Endothelial cell (in vitro differentiated cells): ENCODE measurements at regions not wholly inside any gene's neighbourhood (a gene's known extent, or its start where the extent isn't known, plus 50 kb on each side); places are given as distances from the start of the nearest gene placed in this dataset.
"Not testable (repeated sequence)": the region's sequence is repeated elsewhere in the genome, so short reads cannot be mapped to it uniquely, and the experiment has no call there.

Experiments
- DNase-seq: peaks from one replicate; pipeline ENCODE4 v3.0.0; 2021; ENCODE audit warnings: low spot score
- H3K27ac Mint-ChIP-seq: one replicate; pipeline ENCODE4 v1.8.0; 2021; ENCODE audit warnings: mixed read lengths, inconsistent platforms; ENCODE audit not compliant: unreplicated experiment
- H3K27me3 Mint-ChIP-seq: one replicate; pipeline ENCODE4 v1.8.0; 2021; ENCODE audit warnings: mild to moderate bottlenecking, moderate library complexity, mixed read lengths, inconsistent platforms; ENCODE audit not compliant: unreplicated experiment
- H3K36me3 Mint-ChIP-seq: one replicate; pipeline ENCODE4 v1.8.0; 2021; ENCODE audit warnings: mild to moderate bottlenecking, low read depth, mixed read lengths, inconsistent platforms; ENCODE audit not compliant: unreplicated experiment
- H3K4me1 Mint-ChIP-seq: one replicate; pipeline ENCODE4 v1.8.0; 2021; ENCODE audit warnings: mild to moderate bottlenecking, mixed read lengths, inconsistent platforms; ENCODE audit not compliant: unreplicated experiment
- H3K4me3 Mint-ChIP-seq: one replicate; pipeline ENCODE4 v1.8.0; 2021; ENCODE audit warnings: mild to moderate bottlenecking, mixed read lengths, inconsistent platforms; ENCODE audit not compliant: unreplicated experiment
- H3K9me3 Mint-ChIP-seq: one replicate; pipeline ENCODE4 v1.8.0; 2021; ENCODE audit warnings: mixed read lengths, inconsistent platforms; ENCODE audit not compliant: unreplicated experiment
- TF ChIP-seq, protein P1 (sequence below): fragments of 200-600 bp; sonication (generic); IDR thresholded peaks from one replicate; pipeline ENCODE4 v1.5.0; 2021; ENCODE audit warnings: antibody characterized with exemption; ENCODE audit not compliant: unreplicated experiment

- H3K4me1 Mint-ChIP-seq: peaks cover 7% of the 10 kb centered on the region
- H3K27me3 Mint-ChIP-seq: peaks cover 4% of the 10 kb centered on the region
- no peak overlapping the region for H3K27ac Mint-ChIP-seq
Observed at GRCh38 chr7:29626730-29627129, 63.1 kb downstream of the PRR15 start.

DNA sequence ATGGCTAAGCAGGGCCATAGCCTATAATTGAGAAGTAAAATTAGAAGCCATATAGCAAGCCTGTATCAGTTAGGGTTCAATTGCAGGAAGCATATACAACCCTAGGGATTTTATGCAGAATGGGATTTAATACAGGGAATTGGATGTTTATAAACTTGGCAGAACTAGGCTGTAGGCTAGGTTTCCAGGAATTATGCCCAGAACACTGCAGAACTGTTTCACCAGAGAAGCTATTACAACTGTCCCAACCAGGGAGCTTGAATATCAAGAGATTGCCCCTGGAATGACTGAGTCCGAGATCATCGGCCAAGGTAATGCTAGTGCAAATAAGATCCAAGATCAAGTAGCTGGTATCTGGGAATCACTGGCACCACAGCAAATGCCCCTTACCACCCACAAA is 64.0 kb downstream of the PRR15 start:
- H3K27me3 Mint-ChIP-seq: peaks cover 4% of the 10 kb centered on the region
- H3K4me1 Mint-ChIP-seq: peaks cover 7% of the 10 kb centered on the region
- H3K27ac Mint-ChIP-seq: no peak overlapping the region
- TF ChIP-seq, protein P1, sequence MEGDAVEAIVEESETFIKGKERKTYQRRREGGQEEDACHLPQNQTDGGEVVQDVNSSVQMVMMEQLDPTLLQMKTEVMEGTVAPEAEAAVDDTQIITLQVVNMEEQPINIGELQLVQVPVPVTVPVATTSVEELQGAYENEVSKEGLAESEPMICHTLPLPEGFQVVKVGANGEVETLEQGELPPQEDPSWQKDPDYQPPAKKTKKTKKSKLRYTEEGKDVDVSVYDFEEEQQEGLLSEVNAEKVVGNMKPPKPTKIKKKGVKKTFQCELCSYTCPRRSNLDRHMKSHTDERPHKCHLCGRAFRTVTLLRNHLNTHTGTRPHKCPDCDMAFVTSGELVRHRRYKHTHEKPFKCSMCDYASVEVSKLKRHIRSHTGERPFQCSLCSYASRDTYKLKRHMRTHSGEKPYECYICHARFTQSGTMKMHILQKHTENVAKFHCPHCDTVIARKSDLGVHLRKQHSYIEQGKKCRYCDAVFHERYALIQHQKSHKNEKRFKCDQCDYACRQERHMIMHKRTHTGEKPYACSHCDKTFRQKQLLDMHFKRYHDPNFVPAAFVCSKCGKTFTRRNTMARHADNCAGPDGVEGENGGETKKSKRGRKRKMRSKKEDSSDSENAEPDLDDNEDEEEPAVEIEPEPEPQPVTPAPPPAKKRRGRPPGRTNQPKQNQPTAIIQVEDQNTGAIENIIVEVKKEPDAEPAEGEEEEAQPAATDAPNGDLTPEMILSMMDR: no peak
- H3K36me3 Mint-ChIP-seq: no peaks in the 10 kb centered on the region
- no peak for DNase-seq
- H3K9me3 Mint-ChIP-seq: no peaks in the 10 kb centered on the region
- no peak overlapping the region for H3K4me3 Mint-ChIP-seq

More at GRCh38 chr7:29626730-29627129, 63.1 kb downstream of the PRR15 start:
- Mint-ChIP-seq H3K36me3 (no peaks in the 10 kb centered on the region), H3K9me3 (no peaks in the 10 kb centered on the region), H3K4me3 (no peak overlapping the region)
- no peak for DNase-seq
- TF ChIP-seq, protein P1: no peak

- peaks cover 2% of the 10 kb centered on the region for H3K27me3 Mint-ChIP-seq
- no peaks in the 10 kb centered on the region for H3K9me3 Mint-ChIP-seq
- no peaks in the 10 kb centered on the region for H3K36me3 Mint-ChIP-seq
- no peak overlapping the region for H3K27ac Mint-ChIP-seq
- DNase-seq: no peak
- no peak overlapping the region for H3K4me3 Mint-ChIP-seq
- H3K4me1 Mint-ChIP-seq: peaks cover 7% of the 10 kb centered on the region
- TF ChIP-seq, protein P1: no peak
Observed at GRCh38 chr7:29629507-29629906, 65.9 kb downstream of the PRR15 start.

DNA sequence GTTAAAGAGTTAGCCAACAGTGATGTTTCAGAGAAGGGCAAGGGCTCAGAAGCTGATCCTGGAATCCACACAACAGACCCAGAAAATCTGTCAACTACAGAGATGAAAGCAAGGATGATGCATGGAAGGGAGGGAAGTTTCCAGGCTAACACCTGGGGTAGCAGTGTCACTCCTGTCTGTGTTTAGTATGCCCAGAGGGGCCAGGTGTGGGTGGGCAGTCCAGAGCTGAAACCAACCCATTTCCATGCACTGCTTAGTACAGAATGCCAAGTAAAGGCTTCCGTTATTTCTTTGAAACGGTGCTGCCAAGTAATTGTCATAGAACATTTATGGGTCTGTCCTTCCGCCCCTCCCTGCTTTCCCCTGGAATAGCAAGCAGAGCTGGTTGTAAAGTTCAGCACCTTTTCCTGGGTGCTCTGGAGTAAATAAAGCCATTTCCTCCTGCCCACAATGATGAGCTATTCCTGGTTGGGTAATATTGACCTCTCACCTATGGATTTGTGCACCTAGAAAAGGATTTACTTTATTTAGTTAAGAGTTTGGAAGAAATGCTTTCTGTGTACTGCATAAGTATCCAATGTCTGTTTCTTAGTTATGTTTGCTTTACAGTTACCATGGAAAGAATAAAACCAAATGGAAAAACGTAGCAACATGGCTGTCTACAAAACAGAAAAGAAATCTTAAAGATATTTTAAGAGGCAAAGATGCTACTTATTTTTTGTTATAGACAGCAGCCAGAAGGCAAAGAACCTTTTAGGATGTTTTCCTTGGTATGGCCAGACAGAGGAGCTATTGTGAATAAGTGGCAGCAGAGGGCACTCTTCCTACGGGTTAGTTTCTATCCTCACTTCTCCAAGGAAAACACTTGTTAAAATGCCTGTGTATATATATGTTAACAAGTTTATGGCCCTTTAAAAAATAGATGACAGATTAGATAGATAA is 71.7 kb downstream of the PRR15 start:
- not testable (repeated sequence) for DNase-seq, H3K36me3 Mint-ChIP-seq, H3K27ac Mint-ChIP-seq, H3K9me3 Mint-ChIP-seq, H3K4me3 Mint-ChIP-seq, H3K27me3 Mint-ChIP-seq
- peaks cover 16% of the 10 kb centered on the region for H3K4me1 Mint-ChIP-seq

DNA sequence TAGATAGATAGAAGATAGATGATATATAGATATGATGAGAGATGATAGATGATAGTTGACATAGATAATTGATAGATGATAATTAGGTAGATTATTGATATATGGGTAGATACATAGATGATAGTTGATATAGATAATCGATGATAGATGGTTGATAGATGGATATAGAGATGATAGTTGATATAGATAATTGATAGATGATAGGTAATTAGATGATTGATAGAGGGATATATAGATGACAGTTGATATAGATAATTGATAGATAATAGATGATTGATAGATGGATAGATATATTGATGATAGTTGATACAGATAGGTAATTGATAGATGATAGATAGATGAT is 72.3 kb downstream of the PRR15 start:
- Mint-ChIP-seq H3K4me1 (peaks cover 18% of the 10 kb centered on the region), H3K36me3 (no peaks in the 10 kb centered on the region), H3K9me3 (no peaks in the 10 kb centered on the region), H3K4me3 (no peak overlapping the region), H3K27me3 (no peaks in the 10 kb centered on the region), H3K27ac (no peak overlapping the region)
- no peak for DNase-seq
- TF ChIP-seq, protein P1: no peak
